ENCODE measurements at regions not wholly inside any gene's neighbourhood (a gene's known extent, or its start where the extent isn't known, plus 50 kb on each side); places are given as distances from the start of the nearest gene placed in this dataset.

DNA sequence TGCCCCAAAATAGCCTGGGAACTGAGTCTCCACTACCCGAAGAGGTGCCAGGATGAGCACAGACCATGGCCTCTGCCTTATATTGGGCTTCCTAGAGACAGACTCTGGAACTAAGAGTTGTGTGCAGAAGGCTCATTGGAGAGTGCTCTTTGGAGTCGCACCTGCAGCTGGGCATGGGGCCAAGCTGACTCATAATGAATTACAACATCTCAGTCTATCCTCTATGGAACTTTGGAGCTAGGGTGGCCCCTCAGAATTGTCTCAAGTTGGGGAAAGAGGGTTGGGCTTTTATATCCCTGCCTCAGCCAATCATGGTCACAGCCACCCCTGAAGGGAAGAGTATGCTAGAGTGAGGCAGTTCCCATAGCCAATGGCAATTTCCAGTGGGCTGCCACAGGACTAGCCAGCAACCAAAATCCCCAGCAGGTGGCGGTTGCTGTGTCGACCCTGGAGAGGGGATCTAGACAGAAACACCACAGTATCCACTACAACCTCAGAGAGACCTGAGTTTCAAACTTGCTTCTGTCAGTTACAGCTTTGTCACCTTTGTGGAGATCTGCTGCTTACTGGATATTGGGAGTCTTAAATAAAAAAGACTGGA lies 93.8 kb downstream of the DMRTA2 start:
- H4K20me1 ChIP-seq (ENCODE audit: insufficient read depth, low read length), result no peaks in the 10 kb centered on the region
- Mint-ChIP-seq H3K4me3 (ENCODE audit: unreplicated experiment) (no peak overlapping the region), H3K9me3 (ENCODE audit: unreplicated experiment) (no peaks in the 10 kb centered on the region), H3K27ac (ENCODE audit: unreplicated experiment) (no peak overlapping the region), H3K36me3 (ENCODE audit: low read depth, unreplicated experiment) (no peaks in the 10 kb centered on the region), H3K27me3 (ENCODE audit: low read depth, unreplicated experiment) (peaks cover 46% of the 10 kb centered on the region), H3K4me1 (ENCODE audit: low read depth, unreplicated experiment) (no peaks in the 10 kb centered on the region)
- H3K4me1 ChIP-seq (ENCODE audit: insufficient read depth, low read length), result no peaks in the 10 kb centered on the region
- no peak overlapping the region for H2AFZ ChIP-seq (ENCODE audit: low read depth, low read length)
- DNase-seq (ENCODE audit: low read depth), result no peak
- no peak overlapping the region for H3K4me2 ChIP-seq (ENCODE audit: low read length)
- H3K4me3 ChIP-seq (ENCODE audit: insufficient read depth, low read depth, low read length), result no peak overlapping the region
- no peaks in the 10 kb centered on the region for H3K36me3 ChIP-seq (ENCODE audit: insufficient read depth, low read length)
- no peaks in the 10 kb centered on the region for H3K9me3 ChIP-seq (ENCODE audit: insufficient read depth, low read depth, low read length)
- TF ChIP-seq, protein P1, sequence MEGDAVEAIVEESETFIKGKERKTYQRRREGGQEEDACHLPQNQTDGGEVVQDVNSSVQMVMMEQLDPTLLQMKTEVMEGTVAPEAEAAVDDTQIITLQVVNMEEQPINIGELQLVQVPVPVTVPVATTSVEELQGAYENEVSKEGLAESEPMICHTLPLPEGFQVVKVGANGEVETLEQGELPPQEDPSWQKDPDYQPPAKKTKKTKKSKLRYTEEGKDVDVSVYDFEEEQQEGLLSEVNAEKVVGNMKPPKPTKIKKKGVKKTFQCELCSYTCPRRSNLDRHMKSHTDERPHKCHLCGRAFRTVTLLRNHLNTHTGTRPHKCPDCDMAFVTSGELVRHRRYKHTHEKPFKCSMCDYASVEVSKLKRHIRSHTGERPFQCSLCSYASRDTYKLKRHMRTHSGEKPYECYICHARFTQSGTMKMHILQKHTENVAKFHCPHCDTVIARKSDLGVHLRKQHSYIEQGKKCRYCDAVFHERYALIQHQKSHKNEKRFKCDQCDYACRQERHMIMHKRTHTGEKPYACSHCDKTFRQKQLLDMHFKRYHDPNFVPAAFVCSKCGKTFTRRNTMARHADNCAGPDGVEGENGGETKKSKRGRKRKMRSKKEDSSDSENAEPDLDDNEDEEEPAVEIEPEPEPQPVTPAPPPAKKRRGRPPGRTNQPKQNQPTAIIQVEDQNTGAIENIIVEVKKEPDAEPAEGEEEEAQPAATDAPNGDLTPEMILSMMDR (IDR thresholded peaks at IDR 0.05; ENCODE audit: insufficient read depth, low read depth, low read length), result no peak
- no peak for TF ChIP-seq EZH2 (IDR thresholded peaks at IDR 0.05; ENCODE audit: insufficient read depth, low read length)
- H3K27ac ChIP-seq (ENCODE audit: low read depth, low read length), result no peak overlapping the region
- FAIRE-seq, result no peak
- no peak overlapping the region for H3K9ac ChIP-seq (ENCODE audit: low read length)
- no peaks in the 10 kb centered on the region for H3K79me2 ChIP-seq (ENCODE audit: insufficient read depth, low read length)
- H3K27me3 ChIP-seq (ENCODE audit: insufficient read depth, low read length), result peaks cover 9% of the 10 kb centered on the region

DNA sequence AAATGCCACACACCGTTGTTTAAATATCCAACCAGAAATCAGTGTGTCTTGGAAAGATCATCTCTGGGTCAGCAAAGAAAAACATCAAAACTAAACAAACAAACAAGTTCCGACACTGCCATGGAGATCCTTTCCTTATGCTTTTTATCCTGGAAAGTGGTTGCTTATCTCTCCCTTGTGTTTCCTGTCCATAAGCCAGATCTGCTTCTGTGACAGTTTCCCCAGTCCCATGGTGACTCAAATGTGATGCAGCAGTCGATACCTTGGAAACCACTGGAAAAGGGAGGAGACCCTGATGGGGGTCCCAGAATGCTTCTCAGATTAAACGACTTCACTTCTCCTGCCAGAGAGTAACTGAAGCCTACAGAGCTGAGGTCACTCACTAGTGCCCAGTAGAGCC lies 94.7 kb downstream of the DMRTA2 start:
- Histone ChIP-seq H3K9ac (ENCODE audit: low read length) (no peak overlapping the region), H3K4me1 (ENCODE audit: insufficient read depth, low read length) (no peaks in the 10 kb centered on the region), H3K4me2 (ENCODE audit: low read length) (no peak overlapping the region), H3K79me2 (ENCODE audit: insufficient read depth, low read length) (no peaks in the 10 kb centered on the region), H3K4me3 (ENCODE audit: insufficient read depth, low read depth, low read length) (no peak overlapping the region), H2AFZ (ENCODE audit: low read depth, low read length) (no peak overlapping the region), H3K27ac (ENCODE audit: low read depth, low read length) (no peak overlapping the region), H3K9me3 (ENCODE audit: insufficient read depth, low read depth, low read length) (no peaks in the 10 kb centered on the region), H4K20me1 (ENCODE audit: insufficient read depth, low read length) (no peaks in the 10 kb centered on the region), H3K27me3 (ENCODE audit: insufficient read depth, low read length) (peaks cover 9% of the 10 kb centered on the region), H3K36me3 (ENCODE audit: insufficient read depth, low read length) (no peaks in the 10 kb centered on the region)
- Mint-ChIP-seq H3K9me3 (ENCODE audit: unreplicated experiment) (no peaks in the 10 kb centered on the region), H3K4me3 (ENCODE audit: unreplicated experiment) (no peak overlapping the region), H3K27me3 (ENCODE audit: low read depth, unreplicated experiment) (peaks cover 45% of the 10 kb centered on the region), H3K27ac (ENCODE audit: unreplicated experiment) (no peak overlapping the region), H3K36me3 (ENCODE audit: low read depth, unreplicated experiment) (no peaks in the 10 kb centered on the region), H3K4me1 (ENCODE audit: low read depth, unreplicated experiment) (no peaks in the 10 kb centered on the region)
- TF ChIP-seq, protein P1 (IDR thresholded peaks at IDR 0.05; ENCODE audit: insufficient read depth, low read depth, low read length), result no peak
- TF ChIP-seq EZH2 (IDR thresholded peaks at IDR 0.05; ENCODE audit: insufficient read depth, low read length), result no peak
- FAIRE-seq (no peak), DNase-seq (ENCODE audit: low read depth) (no peak)

DNA sequence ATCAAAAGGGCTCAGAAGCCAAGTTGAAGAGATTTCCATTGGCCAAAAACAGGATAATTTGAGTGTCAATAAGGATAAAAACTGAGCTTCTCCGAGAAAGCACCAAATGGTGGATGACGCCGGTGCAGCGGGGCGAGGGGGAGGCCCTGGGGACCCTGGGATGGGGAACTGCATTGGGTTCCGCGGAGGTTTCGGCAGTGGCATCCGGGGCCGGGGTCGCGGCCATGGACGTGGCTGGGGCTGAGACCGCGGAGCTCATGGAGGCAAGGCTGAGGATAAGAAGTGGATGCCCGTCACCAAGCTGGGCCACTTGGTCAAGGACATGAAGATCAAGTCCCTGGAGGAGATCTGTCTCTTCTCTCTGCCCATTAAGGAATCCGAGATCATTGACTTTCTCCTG lies 97.2 kb downstream of the DMRTA2 start:
- Mint-ChIP-seq H3K27me3 (ENCODE audit: low read depth, unreplicated experiment) (peaks cover 38% of the 10 kb centered on the region), H3K4me3 (ENCODE audit: unreplicated experiment) (no peak overlapping the region), H3K9me3 (ENCODE audit: unreplicated experiment) (no peaks in the 10 kb centered on the region), H3K4me1 (ENCODE audit: low read depth, unreplicated experiment) (no peaks in the 10 kb centered on the region), H3K36me3 (ENCODE audit: low read depth, unreplicated experiment) (no peaks in the 10 kb centered on the region), H3K27ac (ENCODE audit: unreplicated experiment) (no peak overlapping the region)
- Histone ChIP-seq H3K79me2 (ENCODE audit: insufficient read depth, low read length) (no peaks in the 10 kb centered on the region), H3K9me3 (ENCODE audit: insufficient read depth, low read depth, low read length) (no peaks in the 10 kb centered on the region), H3K4me3 (ENCODE audit: insufficient read depth, low read depth, low read length) (no peak overlapping the region), H2AFZ (ENCODE audit: low read depth, low read length) (no peak overlapping the region), H3K36me3 (ENCODE audit: insufficient read depth, low read length) (no peaks in the 10 kb centered on the region), H3K27ac (ENCODE audit: low read depth, low read length) (no peak overlapping the region), H3K27me3 (ENCODE audit: insufficient read depth, low read length) (no peaks in the 10 kb centered on the region), H3K4me1 (ENCODE audit: insufficient read depth, low read length) (no peaks in the 10 kb centered on the region), H3K9ac (ENCODE audit: low read length) (no peak overlapping the region), H3K4me2 (ENCODE audit: low read length) (no peak overlapping the region), H4K20me1 (ENCODE audit: insufficient read depth, low read length) (no peaks in the 10 kb centered on the region)
- TF ChIP-seq, protein P1 (IDR thresholded peaks at IDR 0.05; ENCODE audit: insufficient read depth, low read depth, low read length), result no peak
- no peak for TF ChIP-seq EZH2 (IDR thresholded peaks at IDR 0.05; ENCODE audit: insufficient read depth, low read length)
- FAIRE-seq (no peak), DNase-seq (ENCODE audit: low read depth) (no peak)

All from astrocyte (in vitro differentiated cells and primary cell).